Breast epithelium (tissue), 3 donors: ENCODE measurements at regions not wholly inside any gene's neighbourhood (a gene's known extent, or its start where the extent isn't known, plus 50 kb on each side); places are given as distances from the start of the nearest gene placed in this dataset.

ENCODE experiments used
- POLR2A ChIP-seq: fragments of 450-650 bp; IDR thresholded peaks from one replicate; pipeline ENCODE4 v1.6.1; 2016; ENCODE audit warnings: antibody characterized with exemption, mild to moderate bottlenecking, moderate library complexity
- POLR2AphosphoS5 ChIP-seq, 3 donors: sonication (generic); formaldehyde crosslinking; IDR thresholded peaks; one replicate each; pipeline ENCODE4 v1.6.1; 2017; ENCODE audit warnings: antibody characterized with exemption in 3 of 3
- TF ChIP-seq, protein P1 (sequence below), 3 donors: fragments of 450-650 bp; IDR thresholded peaks; one replicate each; pipeline ENCODE4 v1.5.1; 2016 to 2017; ENCODE audit warnings: antibody characterized with exemption in 3 of 3, mild to moderate bottlenecking in 3 of 3, moderate library complexity in 3 of 3

DNA sequence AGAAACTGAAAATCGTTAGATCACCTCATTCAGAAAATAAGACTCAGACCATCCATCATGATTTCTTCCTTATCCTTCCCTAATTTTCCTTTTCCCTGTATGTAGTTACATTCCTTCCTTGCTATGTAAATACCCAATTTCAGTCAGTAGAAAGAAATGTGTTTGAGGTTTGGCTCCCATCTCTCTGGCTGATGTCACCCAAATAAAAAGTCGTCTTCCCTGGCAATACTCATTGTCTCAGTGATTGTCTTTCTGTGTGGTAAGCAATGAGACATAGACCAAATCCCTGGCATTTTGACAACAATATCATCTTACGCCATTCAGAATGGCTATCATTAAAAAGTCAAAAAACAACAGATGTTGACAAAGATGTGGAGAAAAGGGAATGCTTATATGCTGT is 303.9 kb upstream of the EDIL3 start:
- no peak for TF ChIP-seq POLR2A
- no peak for TF ChIP-seq POLR2AphosphoS5 (IDR thresholded peaks at IDR 0.05)
- TF ChIP-seq, protein P1, sequence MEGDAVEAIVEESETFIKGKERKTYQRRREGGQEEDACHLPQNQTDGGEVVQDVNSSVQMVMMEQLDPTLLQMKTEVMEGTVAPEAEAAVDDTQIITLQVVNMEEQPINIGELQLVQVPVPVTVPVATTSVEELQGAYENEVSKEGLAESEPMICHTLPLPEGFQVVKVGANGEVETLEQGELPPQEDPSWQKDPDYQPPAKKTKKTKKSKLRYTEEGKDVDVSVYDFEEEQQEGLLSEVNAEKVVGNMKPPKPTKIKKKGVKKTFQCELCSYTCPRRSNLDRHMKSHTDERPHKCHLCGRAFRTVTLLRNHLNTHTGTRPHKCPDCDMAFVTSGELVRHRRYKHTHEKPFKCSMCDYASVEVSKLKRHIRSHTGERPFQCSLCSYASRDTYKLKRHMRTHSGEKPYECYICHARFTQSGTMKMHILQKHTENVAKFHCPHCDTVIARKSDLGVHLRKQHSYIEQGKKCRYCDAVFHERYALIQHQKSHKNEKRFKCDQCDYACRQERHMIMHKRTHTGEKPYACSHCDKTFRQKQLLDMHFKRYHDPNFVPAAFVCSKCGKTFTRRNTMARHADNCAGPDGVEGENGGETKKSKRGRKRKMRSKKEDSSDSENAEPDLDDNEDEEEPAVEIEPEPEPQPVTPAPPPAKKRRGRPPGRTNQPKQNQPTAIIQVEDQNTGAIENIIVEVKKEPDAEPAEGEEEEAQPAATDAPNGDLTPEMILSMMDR (IDR thresholded peaks at IDR 0.05): no peak
